GM23338 (cell line): ENCODE measurements at regions not wholly inside any gene's neighbourhood (a gene's known extent, or its start where the extent isn't known, plus 50 kb on each side); places are given as distances from the start of the nearest gene placed in this dataset.

Experiments
- CREB1 ChIP-seq: fragments of 250-450 bp; sonication (Bioruptor Pico); IDR thresholded peaks from 2 replicates; pipeline ENCODE4 v1.5.0; 2020; ENCODE audit warnings: low read depth, mild to moderate bottlenecking, moderate library complexity
- CTCF ChIP-seq, 2 experiments: fragments of 200-600 bp in 1 of 2; sonication (generic) in 1 of 2; conservative IDR thresholded peaks; 2 replicates each; pipeline versions ENCODE4 v1.5.1 to v1.6.1; 2016 to 2017; ENCODE audit warnings: antibody characterized with exemption in 2 of 2, low read depth in 2 of 2, mild to moderate bottlenecking in 2 of 2, moderate library complexity in 1 of 2
- ETS1 ChIP-seq: IDR thresholded peaks from 2 replicates; pipeline ENCODE4 v1.6.1; 2016; ENCODE audit warnings: antibody characterized with exemption
- EZH2 ChIP-seq: fragments of 200-600 bp; sonication (generic); IDR thresholded peaks from one replicate; pipeline ENCODE4 v1.8.0; 2017; ENCODE audit warnings: antibody characterized with exemption, mild to moderate bottlenecking, low read depth; ENCODE audit not compliant: unreplicated experiment
- EZH2phosphoT487 ChIP-seq: fragments of 200-600 bp; sonication (generic); IDR thresholded peaks from one replicate; pipeline ENCODE4 v1.8.1; 2018; ENCODE audit warnings: antibody characterized with exemption; ENCODE audit not compliant: unreplicated experiment
- JUNB ChIP-seq: IDR thresholded peaks from one replicate; pipeline ENCODE4 v1.6.1; 2016; ENCODE audit warnings: antibody characterized with exemption; ENCODE audit not compliant: unreplicated experiment
- NANOG ChIP-seq: IDR thresholded peaks from 2 replicates; pipeline ENCODE4 v1.6.1; 2016; ENCODE audit warnings: antibody characterized with exemption, borderline replicate concordance
- POLR2AphosphoS5 ChIP-seq: IDR thresholded peaks from 2 replicates; pipeline ENCODE4 v1.6.1; 2016; ENCODE audit warnings: antibody characterized with exemption, low read depth
- REST ChIP-seq: IDR thresholded peaks from one replicate; pipeline ENCODE4 v1.6.1; 2018; ENCODE audit warnings: antibody characterized with exemption; ENCODE audit not compliant: unreplicated experiment
- STAT1 ChIP-seq: IDR thresholded peaks from one replicate; pipeline ENCODE4 v1.6.1; 2016; ENCODE audit warnings: antibody characterized with exemption; ENCODE audit not compliant: unreplicated experiment
- ZNF114 ChIP-seq: fragments of 250-450 bp; sonication (Bioruptor Pico); IDR thresholded peaks from 2 replicates; pipeline ENCODE4 v1.5.0; 2020; ENCODE audit warnings: mild to moderate bottlenecking, moderate library complexity

GRCh38 chr6:165034271-165034741, 275.1 kb downstream of the C6orf118 start:
- TF ChIP-seq CTCF (conservative IDR thresholded peaks at IDR 0.05; ENCODE audit: low read depth in 2 of 2), result no peak
- no peak for TF ChIP-seq POLR2AphosphoS5
- no peak for TF ChIP-seq EZH2
- no peak for TF ChIP-seq ZNF114 (CRISPR knock-in tag)
- TF ChIP-seq STAT1, result no peak
- TF ChIP-seq JUNB, result no peak
- no peak for TF ChIP-seq EZH2phosphoT487
- TF ChIP-seq REST, result no peak
- TF ChIP-seq ETS1, result no peak
- TF ChIP-seq NANOG, result no peak
- TF ChIP-seq CREB1 (CRISPR knock-in tag), result no peak
